Lower lobe of right lung (tissue), 2 donors: ENCODE measurements at regions not wholly inside any gene's neighbourhood (a gene's known extent, or its start where the extent isn't known, plus 50 kb on each side); places are given as distances from the start of the nearest gene placed in this dataset.

Source experiments
- ATAC-seq, 2 donors: fragments of 200-7000 bp; cut with Tn5 transposase; one replicate each; pipeline ENCODE4 v1.9.1; 2020 to 2022; ENCODE audit warnings: mild to moderate bottlenecking in 2 of 2, moderate library complexity in 2 of 2
- DNase-seq: peaks from one replicate; pipeline ENCODE4 v3.0.0-alpha.2; 2020
- H3K27ac ChIP-seq: fragments of 200-600 bp; one replicate; pipeline ENCODE4 v1.8.0; 2022
- H3K27me3 ChIP-seq: fragments of 200-600 bp; one replicate; pipeline ENCODE4 v1.8.0; 2022; ENCODE audit warnings: low read depth
- H3K36me3 ChIP-seq: fragments of 200-600 bp; one replicate; pipeline ENCODE4 v1.8.0; 2022; ENCODE audit warnings: mild to moderate bottlenecking
- H3K4me1 ChIP-seq: fragments of 200-600 bp; one replicate; pipeline ENCODE4 v1.8.0; 2022
- H3K4me3 ChIP-seq: fragments of 200-600 bp; one replicate; pipeline ENCODE4 v1.8.0; 2022; ENCODE audit warnings: mild to moderate bottlenecking
- H3K9me3 ChIP-seq: fragments of 200-600 bp; one replicate; pipeline ENCODE4 v1.8.0; 2022
- intact Hi-C: fragments of 100-400 bp; cut with DNase I; formaldehyde crosslinking; loops from one replicate; pipeline ENCODE4 v1.11.0; 2022
- TF ChIP-seq, protein P1 (sequence below): fragments of 200-600 bp; IDR thresholded peaks from one replicate; pipeline ENCODE4 v1.8.0; 2022; ENCODE audit warnings: antibody characterized with exemption, mild to moderate bottlenecking
- donor health status: DM: no; HTN: yes; CAD: no; lungs with severe emphysema.

- no peak overlapping the region for H3K4me3 ChIP-seq
- no peak for DNase-seq
- no peak for ATAC-seq
- no peaks in the 10 kb centered on the region for H3K36me3 ChIP-seq
- H3K27ac ChIP-seq: no peak overlapping the region
- H3K4me1 ChIP-seq: no peaks in the 10 kb centered on the region
- intact Hi-C loops: no loop called here
- no peaks in the 10 kb centered on the region for H3K27me3 ChIP-seq
- TF ChIP-seq, protein P1, sequence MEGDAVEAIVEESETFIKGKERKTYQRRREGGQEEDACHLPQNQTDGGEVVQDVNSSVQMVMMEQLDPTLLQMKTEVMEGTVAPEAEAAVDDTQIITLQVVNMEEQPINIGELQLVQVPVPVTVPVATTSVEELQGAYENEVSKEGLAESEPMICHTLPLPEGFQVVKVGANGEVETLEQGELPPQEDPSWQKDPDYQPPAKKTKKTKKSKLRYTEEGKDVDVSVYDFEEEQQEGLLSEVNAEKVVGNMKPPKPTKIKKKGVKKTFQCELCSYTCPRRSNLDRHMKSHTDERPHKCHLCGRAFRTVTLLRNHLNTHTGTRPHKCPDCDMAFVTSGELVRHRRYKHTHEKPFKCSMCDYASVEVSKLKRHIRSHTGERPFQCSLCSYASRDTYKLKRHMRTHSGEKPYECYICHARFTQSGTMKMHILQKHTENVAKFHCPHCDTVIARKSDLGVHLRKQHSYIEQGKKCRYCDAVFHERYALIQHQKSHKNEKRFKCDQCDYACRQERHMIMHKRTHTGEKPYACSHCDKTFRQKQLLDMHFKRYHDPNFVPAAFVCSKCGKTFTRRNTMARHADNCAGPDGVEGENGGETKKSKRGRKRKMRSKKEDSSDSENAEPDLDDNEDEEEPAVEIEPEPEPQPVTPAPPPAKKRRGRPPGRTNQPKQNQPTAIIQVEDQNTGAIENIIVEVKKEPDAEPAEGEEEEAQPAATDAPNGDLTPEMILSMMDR: no peak
- no peaks in the 10 kb centered on the region for H3K9me3 ChIP-seq
Measured at GRCh38 chr4:180726611-180727010, 1516.6 kb upstream of the TENM3 start.

DNA sequence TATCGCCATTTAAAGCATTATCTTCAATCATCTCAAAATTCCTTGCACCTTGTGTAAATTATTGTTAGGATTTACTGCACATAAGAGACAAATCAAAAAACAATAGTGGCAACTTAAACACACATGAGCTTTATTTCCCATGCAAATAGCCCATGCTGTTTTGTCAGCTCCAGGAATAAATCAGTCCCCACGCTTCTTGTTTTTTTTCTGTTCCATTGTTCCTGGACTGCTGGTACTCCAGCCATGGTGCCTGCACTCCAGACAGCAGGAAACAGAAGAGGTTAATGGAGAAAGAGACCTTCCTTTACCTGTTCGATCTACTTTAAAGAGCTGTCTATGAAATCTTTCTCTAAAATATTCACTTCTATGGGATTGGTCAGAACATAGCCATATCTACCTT is 1515.7 kb upstream of the TENM3 start:
- H3K27me3 ChIP-seq: no peaks in the 10 kb centered on the region
- H3K4me1 ChIP-seq: no peaks in the 10 kb centered on the region
- intact Hi-C loops: no loop called here
- H3K9me3 ChIP-seq: no peaks in the 10 kb centered on the region
- ATAC-seq (no peak), DNase-seq (no peak)
- TF ChIP-seq, protein P1: no peak
- no peak overlapping the region for H3K27ac ChIP-seq
- H3K4me3 ChIP-seq: no peak overlapping the region
- H3K36me3 ChIP-seq: no peaks in the 10 kb centered on the region

GRCh38 chr4:180734753-180735432 is 1508.3 kb upstream of the TENM3 start:
- intact Hi-C loops: no loop called here
- Histone ChIP-seq H3K4me3 (no peak overlapping the region), H3K27me3 (no peaks in the 10 kb centered on the region), H3K27ac (no peak overlapping the region), H3K4me1 (no peaks in the 10 kb centered on the region), H3K9me3 (no peaks in the 10 kb centered on the region), H3K36me3 (no peaks in the 10 kb centered on the region)
- no peak for DNase-seq
- ATAC-seq: no peak
- TF ChIP-seq, protein P1: no peak

DNA sequence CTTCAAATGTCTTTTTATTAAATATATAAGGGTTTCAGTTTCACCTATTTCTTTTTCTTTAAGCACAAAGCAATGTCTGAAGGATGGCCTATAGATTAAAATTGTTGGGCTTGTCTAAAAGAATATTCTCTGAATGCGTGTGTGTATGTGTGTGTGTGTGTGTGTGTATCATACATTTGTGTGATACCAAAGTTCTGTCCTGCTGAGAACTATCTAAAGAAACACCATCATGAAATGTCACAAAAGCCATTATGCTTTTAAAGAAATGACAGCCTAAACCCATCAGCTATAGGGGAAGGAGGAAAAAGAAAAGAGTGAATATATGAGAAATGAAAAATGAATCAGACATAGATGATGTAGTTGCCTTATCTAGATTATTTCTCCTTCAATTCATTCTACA is 1501.5 kb upstream of the TENM3 start:
- ATAC-seq: no peak

DNA sequence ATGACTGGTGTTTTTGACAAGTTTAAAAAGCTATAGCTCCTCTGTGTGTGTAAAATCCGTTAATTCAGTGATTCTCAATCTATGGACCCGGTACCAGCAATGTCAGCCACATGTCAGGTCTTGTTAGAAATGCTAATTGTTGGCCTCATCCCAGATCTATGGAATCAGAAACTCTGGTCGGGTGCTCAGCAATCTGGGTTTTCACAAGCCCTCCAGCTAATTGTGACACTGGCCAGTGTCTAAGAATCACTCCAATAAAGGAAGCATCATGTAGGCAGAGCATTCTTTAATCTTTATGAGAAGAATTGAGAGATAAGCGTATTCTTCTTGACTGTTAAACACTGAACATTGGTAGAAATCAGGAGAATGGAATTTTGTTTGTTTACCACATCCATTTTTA is 1498.2 kb upstream of the TENM3 start:
- TF ChIP-seq, protein P1: no peak
- Histone ChIP-seq H3K9me3 (no peaks in the 10 kb centered on the region), H3K36me3 (no peaks in the 10 kb centered on the region), H3K4me1 (no peaks in the 10 kb centered on the region), H3K4me3 (no peak overlapping the region), H3K27ac (no peak overlapping the region), H3K27me3 (no peaks in the 10 kb centered on the region)
- DNase-seq (no peak), ATAC-seq (no peak)
- intact Hi-C loops: no loop called here

More for the DNA sequence above, 1501.5 kb upstream of the TENM3 start:
- Histone ChIP-seq H3K36me3 (no peaks in the 10 kb centered on the region), H3K4me3 (no peak overlapping the region), H3K27ac (no peak overlapping the region), H3K9me3 (no peaks in the 10 kb centered on the region), H3K4me1 (no peaks in the 10 kb centered on the region), H3K27me3 (no peaks in the 10 kb centered on the region)
- intact Hi-C loops: no loop called here
- TF ChIP-seq, protein P1: no peak
- no peak for DNase-seq
